HL-60 (cell line): ENCODE measurements at regions not wholly inside any gene's neighbourhood (a gene's known extent, or its start where the extent isn't known, plus 50 kb on each side); places are given as distances from the start of the nearest gene placed in this dataset.

Experiments used
- CTCF ChIP-seq: IDR thresholded peaks from one replicate; pipeline ENCODE4 v1.5.1; 2011; ENCODE audit warnings: low read length, control low read depth, inconsistent platforms; ENCODE audit not compliant: insufficient read depth
- POLR2AphosphoS5 ChIP-seq: IDR thresholded peaks from 2 replicates; pipeline ENCODE4 v1.6.1; 2012; ENCODE audit warnings: low read depth

GRCh38 chr10:64261676-64262075 lies 740.5 kb downstream of the REEP3 start:
- TF ChIP-seq POLR2AphosphoS5 (no peak), CTCF (no peak)
